ENCODE measurements at regions not wholly inside any gene's neighbourhood (a gene's known extent, or its start where the extent isn't known, plus 50 kb on each side); places are given as distances from the start of the nearest gene placed in this dataset.
"Not testable (repeated sequence)": the region's sequence is repeated elsewhere in the genome, so short reads cannot be mapped to it uniquely, and the experiment has no call there.

- DNase-seq = no peak
These were observed 163.7 kb upstream of the ELL2 start for GRCh38 chr5:96125231-96125891.

GRCh38 chr5:96124589-96124988, 162.9 kb upstream of the ELL2 start:
- no peak for DNase-seq

- DNase-seq = no peak
These were observed 161.8 kb upstream of the ELL2 start for GRCh38 chr5:96123418-96123817.

GRCh38 chr5:96121364-96121763, 159.7 kb upstream of the ELL2 start:
- no peak for DNase-seq

- no peak for DNase-seq
These were observed 158.5 kb upstream of the ELL2 start for GRCh38 chr5:96120120-96120519.

DNA sequence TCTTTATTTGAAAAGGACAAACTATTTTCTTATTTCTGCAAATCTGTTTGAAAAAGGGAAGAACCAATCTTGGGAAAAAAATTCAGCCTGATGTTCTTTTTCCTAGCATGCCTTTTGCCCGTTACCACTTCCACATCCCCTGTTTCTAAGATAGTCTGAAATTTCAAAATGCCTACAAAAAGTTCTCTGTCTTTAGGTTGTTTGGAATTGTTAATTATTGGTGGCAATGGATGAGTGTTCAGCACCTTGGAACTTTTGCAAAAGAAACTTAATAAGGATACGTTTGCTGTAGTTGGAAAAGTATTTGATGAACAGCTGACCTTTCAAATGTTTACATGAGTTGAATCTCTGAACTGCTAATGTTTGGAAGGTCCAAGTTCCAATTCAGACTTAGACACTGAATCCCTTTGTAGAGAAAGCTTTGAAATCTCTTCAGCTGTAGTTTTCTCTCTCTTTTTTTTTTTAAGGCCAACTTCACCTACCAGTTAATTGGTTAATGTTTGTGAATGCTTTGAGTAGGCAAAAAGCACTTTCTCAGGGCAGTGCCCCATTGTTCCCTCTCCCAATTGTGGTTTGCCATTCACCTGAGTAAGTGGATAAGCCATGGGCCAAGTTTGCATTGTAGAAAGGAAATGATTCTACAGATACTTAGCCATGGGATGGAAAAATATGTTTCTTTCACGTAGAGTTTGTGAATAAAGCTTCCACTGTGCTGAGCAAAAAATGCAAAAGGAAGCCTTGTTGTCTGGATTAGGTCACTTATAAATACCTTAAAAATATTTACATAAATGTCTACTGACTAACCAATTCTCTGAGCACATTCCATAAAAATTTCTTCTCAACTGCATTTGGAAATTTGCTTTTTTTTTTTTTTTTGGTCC, 156.4 kb upstream of the ELL2 start:
- no peak for DNase-seq

DNA sequence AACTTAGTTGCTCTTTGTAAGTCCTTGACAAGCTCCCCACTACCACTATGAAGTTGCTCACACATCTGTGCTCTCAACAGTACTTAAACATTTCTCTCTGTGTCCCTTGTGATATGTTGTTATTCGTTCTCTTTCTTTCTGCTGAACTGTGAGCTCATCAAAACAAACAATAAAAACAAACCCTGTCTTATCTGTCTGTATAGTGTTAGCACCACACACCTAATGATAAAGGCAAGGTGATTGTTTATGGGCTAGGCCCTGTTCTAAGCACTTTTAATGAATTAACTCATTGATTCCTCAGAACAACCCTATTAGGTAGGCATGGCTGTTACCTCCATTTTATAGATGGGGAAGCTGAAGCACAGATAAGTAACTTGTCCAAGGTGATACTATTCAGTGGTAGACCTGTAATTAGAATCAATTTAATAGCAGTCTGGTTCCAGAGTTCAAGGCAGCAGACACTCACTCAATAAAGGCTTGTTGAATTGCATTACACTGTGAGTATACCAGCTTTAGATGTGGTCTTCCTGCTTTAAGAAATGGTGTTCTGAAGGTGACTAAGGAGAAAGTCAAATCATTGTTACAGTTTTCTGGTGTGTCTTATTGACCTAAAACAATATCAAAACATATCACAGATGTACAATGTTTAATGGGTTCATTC, 153.6 kb upstream of the ELL2 start:
- DNase-seq = no peak

DNA sequence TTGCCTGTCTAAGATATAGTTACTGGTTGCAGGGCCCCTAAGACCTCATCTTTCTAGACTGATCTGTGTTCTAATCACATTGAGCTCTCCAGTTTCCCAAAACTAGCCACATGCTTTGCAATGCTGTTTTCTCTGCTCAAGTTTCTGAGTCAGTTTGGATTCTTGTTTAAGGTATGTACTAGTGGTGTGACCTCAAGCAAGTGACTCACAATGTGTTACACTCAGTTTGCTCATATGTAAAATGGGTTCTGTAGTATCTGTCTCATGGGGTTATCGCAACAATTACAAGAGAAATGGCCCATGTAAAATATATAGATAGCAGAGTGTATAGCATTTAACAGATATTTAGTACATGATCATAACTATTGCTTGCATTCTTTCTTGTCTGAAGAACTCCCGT, 153.1 kb upstream of the ELL2 start:
- no peak for DNase-seq

GRCh38 chr5:96113170-96113939, 151.7 kb upstream of the ELL2 start:
- DNase-seq = no peak

DNA sequence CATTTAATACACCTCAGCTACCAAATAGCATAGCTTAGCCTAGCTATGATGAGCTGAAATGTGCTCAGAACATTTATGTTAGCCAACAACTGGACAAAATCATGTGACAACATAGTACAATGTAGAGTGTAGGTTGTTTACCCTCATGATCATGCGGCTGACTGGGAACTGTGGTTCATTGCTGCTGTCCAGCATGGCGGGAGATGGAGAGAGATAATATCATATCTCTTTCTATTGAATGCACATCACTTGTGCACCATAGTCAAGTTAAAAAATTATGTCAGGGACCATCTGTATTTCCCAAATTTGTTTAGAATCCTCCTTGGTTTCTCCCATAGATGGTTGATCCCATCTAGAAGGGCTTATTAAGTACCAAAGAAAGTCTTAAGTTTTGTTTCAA, 151.1 kb upstream of the ELL2 start:
- DNase-seq = no peak

DNA sequence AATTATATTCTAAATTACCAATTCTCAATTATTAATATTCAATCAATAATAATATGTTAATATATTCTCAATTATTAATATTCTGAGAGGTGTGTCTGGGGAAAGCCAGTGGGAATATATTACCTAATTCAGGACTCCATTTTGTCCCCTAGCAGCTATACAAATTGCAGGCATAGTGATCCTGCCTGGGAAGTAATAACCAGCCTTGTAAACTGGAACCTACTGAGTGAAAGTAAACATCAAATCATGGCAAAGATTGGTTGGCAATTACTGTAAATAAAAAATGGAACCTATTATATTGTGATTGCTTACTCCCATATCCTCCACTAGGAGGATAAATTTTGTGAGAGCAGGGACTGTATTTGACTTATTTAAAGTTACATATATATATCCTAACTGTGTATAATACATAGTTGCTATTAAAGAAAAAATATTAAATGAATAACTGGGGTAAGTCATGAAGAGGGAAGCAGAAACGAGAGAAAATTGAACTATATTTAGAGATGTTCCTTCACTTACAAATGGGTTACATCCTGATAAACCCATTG, 150.5 kb upstream of the ELL2 start:
- DNase-seq = no peak

GRCh38 chr5:96111080-96111756, 149.6 kb upstream of the ELL2 start:
- DNase-seq = no peak

DNA sequence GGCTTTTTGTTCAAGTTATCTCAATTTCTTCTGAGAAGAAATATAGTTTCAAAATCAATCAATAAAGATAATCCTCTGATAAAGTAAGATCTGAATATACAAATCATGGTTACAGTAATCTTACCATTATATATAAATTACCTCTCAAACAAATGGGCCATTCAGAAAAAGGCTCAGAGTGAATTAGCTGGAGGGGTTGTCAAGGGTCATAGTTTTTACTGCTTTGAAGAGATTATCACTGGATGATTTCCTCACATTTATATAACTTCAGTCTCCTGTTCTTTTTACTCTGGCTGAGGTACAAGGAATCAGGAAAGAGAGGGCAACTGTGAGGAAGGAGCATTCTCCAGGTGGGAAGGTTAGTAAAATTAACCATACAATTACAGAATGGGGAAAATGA, 148.6 kb upstream of the ELL2 start:
- DNase-seq = no peak

DNA sequence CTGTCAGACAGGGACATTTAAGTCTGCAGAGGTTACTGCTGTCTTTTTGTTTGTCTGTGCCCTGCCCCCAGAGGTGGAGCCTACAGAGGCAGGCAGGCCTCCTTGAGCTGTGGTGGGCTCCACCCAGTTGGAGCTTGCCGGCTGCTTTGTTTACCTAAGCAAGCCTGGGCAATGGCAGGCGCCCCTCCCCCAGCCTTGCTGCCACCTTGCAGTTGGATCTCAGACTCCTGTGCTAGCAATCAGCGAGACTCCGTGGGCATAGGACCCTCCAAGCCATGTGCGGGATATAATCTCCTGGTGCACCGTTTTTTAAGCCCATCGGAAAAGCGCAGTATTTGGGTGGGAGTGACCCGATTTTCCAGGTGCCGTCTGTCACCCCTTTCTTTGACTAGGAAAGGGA, 147.0 kb upstream of the ELL2 start:
- not testable (repeated sequence) for DNase-seq

DNA sequence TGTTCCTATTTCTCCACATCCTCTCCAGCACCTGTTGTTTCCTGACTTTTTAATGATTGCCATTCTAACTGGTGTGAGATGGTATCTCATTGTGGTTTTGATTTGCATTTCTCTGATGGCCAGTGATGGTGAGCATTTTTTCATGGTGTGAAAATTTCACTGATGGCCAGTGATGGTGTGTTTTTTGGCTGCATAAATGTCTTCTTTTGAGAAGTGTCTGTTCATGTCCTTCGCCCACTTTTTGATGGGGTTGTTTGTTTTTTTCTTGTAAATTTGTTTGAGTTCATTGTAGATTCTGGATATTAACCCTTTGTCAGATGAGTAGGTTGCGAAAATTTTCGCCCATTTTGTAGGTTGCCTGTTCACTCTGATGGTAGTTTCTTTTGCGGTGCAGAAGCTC, 142.2 kb upstream of the ELL2 start:
- not testable (repeated sequence) for DNase-seq

- no peak for DNase-seq
These were observed 139.9 kb upstream of the ELL2 start for GRCh38 chr5:96101358-96102089.

- not testable (repeated sequence) for DNase-seq
These were observed 135.8 kb upstream of the ELL2 start for GRCh38 chr5:96097488-96097887.

DNA sequence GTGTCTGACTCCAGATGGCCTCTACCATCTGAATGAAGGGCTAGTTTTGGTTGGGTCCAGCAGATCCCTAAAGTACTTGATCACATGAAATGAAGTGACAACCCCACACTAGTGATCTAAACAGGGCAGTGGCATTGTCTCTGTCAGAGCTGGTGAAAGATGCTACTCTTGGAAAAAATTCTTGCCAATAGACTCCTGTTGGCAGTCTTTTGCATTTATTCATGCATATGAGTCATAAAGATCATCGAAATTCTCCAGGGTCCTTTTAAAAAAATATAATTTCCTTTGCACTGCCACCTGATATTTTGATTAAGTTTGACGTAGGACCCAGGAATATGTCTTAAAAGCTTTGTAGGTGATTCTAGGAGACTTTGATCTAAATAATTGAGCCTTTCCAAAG, 135.1 kb upstream of the ELL2 start:
- DNase-seq = no peak

DNA sequence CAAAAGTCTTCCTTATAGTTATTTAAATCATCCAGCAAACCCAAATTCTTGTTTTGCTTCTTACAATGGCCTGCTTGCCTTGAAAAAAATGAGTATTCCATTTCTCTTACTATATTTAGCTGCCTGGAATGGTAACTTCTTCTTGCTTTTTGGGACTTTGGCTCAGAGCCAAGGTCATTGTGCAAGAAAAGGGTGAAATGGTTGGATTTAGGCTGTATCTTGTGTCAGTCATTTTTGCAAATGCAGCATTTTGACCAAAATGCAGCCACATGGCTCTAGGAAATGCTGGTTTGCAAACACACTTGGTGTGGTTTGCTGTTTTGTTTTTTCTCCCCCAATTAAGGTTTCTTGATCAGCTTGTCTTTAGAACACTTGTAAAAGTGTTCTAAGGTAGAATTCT, 133.3 kb upstream of the ELL2 start:
- DNase-seq = no peak

- DNase-seq = no peak
These were observed 132.3 kb upstream of the ELL2 start for GRCh38 chr5:96093890-96094381.

- no peak for DNase-seq
These were observed 131.7 kb upstream of the ELL2 start for GRCh38 chr5:96093340-96093739.
